HG02973 (cell line): ENCODE measurements at regions not wholly inside any gene's neighbourhood (a gene's known extent, or its start where the extent isn't known, plus 50 kb on each side); places are given as distances from the start of the nearest gene placed in this dataset.
"Not testable (repeated sequence)": the region's sequence is repeated elsewhere in the genome, so short reads cannot be mapped to it uniquely, and the experiment has no call there.

Source experiments
- ATAC-seq: cut with Tn5 transposase; IDR thresholded peaks from one replicate; pipeline ENCODE4 v1.9.1; 2021; ENCODE audit warnings: moderate library complexity; ENCODE audit not compliant: unreplicated experiment

GRCh38 chr7:115363916-115364315, 442.0 kb downstream of the MDFIC start:
- ATAC-seq = no peak

- ATAC-seq = no peak
These were observed 438.1 kb downstream of the MDFIC start for GRCh38 chr7:115359955-115360354.

- no peak for ATAC-seq
These were observed 437.2 kb downstream of the MDFIC start for GRCh38 chr7:115359119-115359518.

- ATAC-seq = no peak
These were observed 435.8 kb downstream of the MDFIC start for GRCh38 chr7:115357703-115357999.

- no peak for ATAC-seq
These were observed 435.3 kb downstream of the MDFIC start for GRCh38 chr7:115356999-115357702.

- no peak for ATAC-seq
These were observed 434.3 kb downstream of the MDFIC start for GRCh38 chr7:115356139-115356746.

- no peak for ATAC-seq
These were observed 433.0 kb downstream of the MDFIC start for GRCh38 chr7:115354925-115355324.

GRCh38 chr7:115352375-115352774, 430.5 kb downstream of the MDFIC start:
- no peak for ATAC-seq

GRCh38 chr7:115350764-115351163, 428.9 kb downstream of the MDFIC start:
- ATAC-seq = no peak

- ATAC-seq = no peak
These were observed 427.7 kb downstream of the MDFIC start for GRCh38 chr7:115349635-115350034.

GRCh38 chr7:115346685-115347084, 424.8 kb downstream of the MDFIC start:
- ATAC-seq = no peak

- no peak for ATAC-seq
These were observed 418.9 kb downstream of the MDFIC start for GRCh38 chr7:115340828-115341227.

GRCh38 chr7:115338016-115338415, 416.1 kb downstream of the MDFIC start:
- ATAC-seq = no peak

- no peak for ATAC-seq
These were observed 410.8 kb downstream of the MDFIC start for GRCh38 chr7:115332691-115333090.

GRCh38 chr7:115329006-115329405, 407.1 kb downstream of the MDFIC start:
- no peak for ATAC-seq

- no peak for ATAC-seq
These were observed 406.1 kb downstream of the MDFIC start for GRCh38 chr7:115328018-115328417.

GRCh38 chr7:115327326-115327725, 405.4 kb downstream of the MDFIC start:
- ATAC-seq = no peak

- ATAC-seq = no peak
These were observed 397.6 kb downstream of the MDFIC start for GRCh38 chr7:115319541-115319940.

GRCh38 chr7:115310316-115310715, 388.4 kb downstream of the MDFIC start:
- ATAC-seq = not testable (repeated sequence)

GRCh38 chr7:115306586-115306985, 384.7 kb downstream of the MDFIC start:
- no peak for ATAC-seq

GRCh38 chr7:115300231-115300870, 378.5 kb downstream of the MDFIC start:
- ATAC-seq = no peak

GRCh38 chr7:115299397-115300037, 377.6 kb downstream of the MDFIC start:
- ATAC-seq = no peak
